K562 (cell line): ENCODE measurements at regions not wholly inside any gene's neighbourhood (a gene's known extent, or its start where the extent isn't known, plus 50 kb on each side); places are given as distances from the start of the nearest gene placed in this dataset.

Experiments
- ATAC-seq: fragments of 200-7000 bp; cut with Tn5 transposase; 3 replicates; pipeline ENCODE4 v1.9.1; 2020; ENCODE audit warnings: moderate library complexity
- BruUV-seq: library from RNA; stranded (reverse); fragments of 400-500 nt; replicated peaks from 2 replicates; lab custom pipeline; 2021; lab: Mats Ljungman, UMichigan
- CTCF ChIA-PET: fragments of 300-600 bp; formaldehyde crosslinking; extraction: SDS; loops from one replicate; lab custom pipeline; 2021; ENCODE audit warnings: low intra/inter-chr PET ratio; lab: Yijun Ruan, JAX
- POLR2A ChIA-PET: fragments of 300-600, 350-650 bp; sonication (Branson Sonifier 250); formaldehyde crosslinking; extraction: SDS; loops from one replicate; lab custom pipeline; 2021; ENCODE audit warnings: antibody characterized with exemption, inconsistent platforms; lab: Yijun Ruan, JAX
- DNase-seq, 4 experiments: peaks; one replicate each; pipeline versions ENCODE4 v3.0.0 to v3.0.0-alpha.2; 2011 to 2018; ENCODE audit warnings: low spot score in 3 of 4, mixed read lengths in 3 of 4; ENCODE audit errors: extremely low read depth in 1 of 4
- FAIRE-seq: peaks from 2 replicates; lab custom pipeline; 2011; peaks lifted over from hg19 to GRCh38; lab: Jason Lieb, UNC
- H2AFZ ChIP-seq: 2 replicates; pipeline ENCODE4 v1.6.0; 2011; ENCODE audit warnings: low read depth, low read length, control low read depth, inconsistent platforms
- H3K27ac ChIP-seq: fragments of 200-600 bp; 3 replicates; pipeline ENCODE4 v1.8.0; 2011; ENCODE audit warnings: low read depth, mild to moderate bottlenecking, control low read depth, inconsistent platforms, low read length, moderate library complexity, mixed read lengths; ENCODE audit errors: extremely low read depth
- H3K27me3 ChIP-seq, 2 experiments: fragments of 300-600 bp in 1 of 2; 2 replicates in 1 of 2; 3 replicates in 1 of 2; pipeline versions ENCODE4 v1.6.0 to v1.8.0; 2011; ENCODE audit warnings: inconsistent platforms in 2 of 2, low read length in 2 of 2, mild to moderate bottlenecking in 1 of 2, mixed read lengths in 1 of 2, moderate library complexity in 1 of 2; ENCODE audit not compliant: control insufficient read depth in 2 of 2, insufficient read depth in 2 of 2
- H3K36me3 ChIP-seq: fragments of 300-600 bp; 3 replicates; pipeline ENCODE4 v1.8.0; 2011; ENCODE audit warnings: mild to moderate bottlenecking, low read length, inconsistent platforms; ENCODE audit not compliant: control insufficient read depth, insufficient read depth
- H3K4me1 ChIP-seq, 2 experiments: fragments of 200-600 bp in 1 of 2; replicated peaks in 1 of 2; 2 replicates in 1 of 2; 3 replicates in 1 of 2; pipeline versions ENCODE4 v1.5.1 to v1.8.0; 2011; ENCODE audit warnings: inconsistent platforms in 2 of 2, low read length in 2 of 2, mild to moderate bottlenecking in 1 of 2, mixed read lengths in 1 of 2, moderate library complexity in 1 of 2; ENCODE audit not compliant: control insufficient read depth in 2 of 2, insufficient read depth in 2 of 2
- H3K4me2 ChIP-seq: 2 replicates; pipeline ENCODE4 v1.6.1; 2011; ENCODE audit warnings: low read length, control low read depth, inconsistent platforms, mixed read lengths; ENCODE audit not compliant: insufficient read depth
- H3K4me3 ChIP-seq: fragments of 200-600 bp; sonication (generic), shearing (Covaris generic); 2 replicates; pipeline ENCODE4 v1.5.1; 2016; ENCODE audit warnings: control low read depth, inconsistent platforms
- H3K79me2 ChIP-seq: fragments of 200-600 bp; 3 replicates; pipeline ENCODE4 v1.8.0; 2011; ENCODE audit warnings: low read length, inconsistent platforms; ENCODE audit not compliant: control insufficient read depth, insufficient read depth
- H3K9ac ChIP-seq, 2 experiments: 2 replicates each; pipeline versions ENCODE4 v1.6.0 to v1.6.1; 2011; ENCODE audit warnings: low read depth in 2 of 2, low read length in 2 of 2, control low read depth in 1 of 2, inconsistent platforms in 1 of 2, mild to moderate bottlenecking in 1 of 2, mixed read lengths in 1 of 2; ENCODE audit not compliant: insufficient read depth in 1 of 2
- H3K9me1 ChIP-seq: one replicate; pipeline ENCODE4 v1.6.0; 2011; ENCODE audit warnings: inconsistent platforms, mild to moderate bottlenecking, low read length, moderate library complexity; ENCODE audit not compliant: control insufficient read depth, insufficient read depth
- H3K9me3 ChIP-seq: replicated peaks from 2 replicates; pipeline ENCODE4 v1.5.1; 2011; ENCODE audit warnings: low read depth, low read length, inconsistent platforms; ENCODE audit not compliant: control insufficient read depth, insufficient read depth
- H4K20me1 ChIP-seq: replicated peaks from 2 replicates; pipeline ENCODE4 v1.6.1; 2011; ENCODE audit warnings: low read length, inconsistent platforms, mixed read lengths; ENCODE audit not compliant: control insufficient read depth, insufficient read depth
- BMI1 ChIP-seq: fragments of 150-350 bp; IDR thresholded peaks from 2 replicates; pipeline ENCODE4 v1.6.1; 2014; ENCODE audit warnings: low read length
- RBM25 ChIP-seq: fragments of 200-400 bp; formaldehyde crosslinking; IDR thresholded peaks from 2 replicates; pipeline ENCODE4 v1.6.1; 2018; ENCODE audit warnings: low read length, low read depth, moderate library complexity; ENCODE audit not compliant: severe bottlenecking
- RFX1 ChIP-seq: fragments of 450-650 bp; IDR thresholded peaks from 2 replicates; pipeline ENCODE4 v1.6.1; 2016; ENCODE audit warnings: mild to moderate bottlenecking, moderate library complexity
- ZNF384 ChIP-seq: IDR thresholded peaks from 2 replicates; pipeline ENCODE4 v1.6.1; 2012; ENCODE audit warnings: low read depth, low read length, improper control_type of control experiment
- WGBS: fragments of 100-300 bp; shearing (Covaris generic); methylation state at CpG from one replicate; pipeline ENCODE4 v1.1.6; 2016; ENCODE audit warnings: low coverage, mixed read lengths; ENCODE audit not compliant: insufficient coverage; ENCODE audit errors: missing lambda C conversion rate; 5-methylcytosine and 5-hydroxymethylcytosine counted together
- in situ Hi-C: fragments of 300-500 bp; cut with MboI; formaldehyde crosslinking; loops from 4 replicates; pipeline ENCODE4 v1.15.0; 2018; ENCODE audit warnings: inconsistent platforms, mixed read lengths
- intact Hi-C: fragments of 100-400 bp; cut with micrococcal nuclease; formaldehyde crosslinking; loops from 2 replicates; pipeline ENCODE4 v1.14.2; 2022

- Histone ChIP-seq H3K79me2 (no peaks in the 10 kb centered on the region), H3K4me3 (no peak overlapping the region), H3K4me2 (no peak overlapping the region), H3K9me3 (no peaks in the 10 kb centered on the region), H4K20me1 (peaks cover 12% of the 10 kb centered on the region; the same call in 1 of the 2 replicates), H3K4me1 (no peaks in the 10 kb centered on the region), H3K9ac (no peak overlapping the region), H2AFZ (no peak overlapping the region), H3K27me3 (no peaks in the 10 kb centered on the region; a peak in 1 of 5 replicates), H3K36me3 (no peaks in the 10 kb centered on the region), H3K27ac (no peak overlapping the region), H3K9me1 (no peaks in the 10 kb centered on the region)
- ChIA-PET CTCF (no interaction called here), POLR2A (no interaction called here)
- DNase-seq (no peak), FAIRE-seq (no peak), ATAC-seq (no peak)
- WGBS = 3% methylated on average over 8 of the region's 8 CpGs
- BruUV-seq = no TSS peak
- intact Hi-C loops (no loop called here), in situ Hi-C loops (no loop called here)
- TF ChIP-seq RBM25 (peak; percentile 12), ZNF384 (no peak)
Observed at GRCh38 chr1:29961293-29962059, 725.2 kb downstream of the PTPRU start.

- FAIRE-seq (no peak), DNase-seq (no peak), ATAC-seq (no peak)
Observed at GRCh38 chr1:29960876-29961275, 724.6 kb downstream of the PTPRU start.

More at GRCh38 chr1:29960876-29961275, 724.6 kb downstream of the PTPRU start:
- Histone ChIP-seq H3K27ac (no peak overlapping the region), H3K9me1 (no peaks in the 10 kb centered on the region), H3K9me3 (no peaks in the 10 kb centered on the region), H3K4me1 (no peaks in the 10 kb centered on the region), H3K4me3 (no peak overlapping the region), H3K4me2 (no peak overlapping the region), H2AFZ (no peak overlapping the region), H3K9ac (no peak overlapping the region), H3K79me2 (no peaks in the 10 kb centered on the region), H3K27me3 (no peaks in the 10 kb centered on the region; a peak in 1 of 5 replicates), H4K20me1 (peaks cover 12% of the 10 kb centered on the region; the same call in 1 of the 2 replicates), H3K36me3 (no peaks in the 10 kb centered on the region)
- in situ Hi-C loops (no loop called here), intact Hi-C loops (no loop called here)
- 0% methylated on average over 10 of the region's 10 CpGs for WGBS
- BruUV-seq = no TSS peak
- POLR2A ChIA-PET = interaction anchor here (0.7 to 0.8 kb wide), 2 partner anchors 10 to 31 kb away, joined by 3 read pairs; no protein-coding TSS in a partner anchor
- CTCF ChIA-PET = no interaction called here
- TF ChIP-seq RFX1 = peak; percentile 70
- no peak for TF ChIP-seq BMI1
